HEK293 (cell line): ENCODE measurements at regions not wholly inside any gene's neighbourhood (a gene's known extent, or its start where the extent isn't known, plus 50 kb on each side); places are given as distances from the start of the nearest gene placed in this dataset.

Experiments used
- CTCF ChIA-PET: fragments of 350-600 bp; formaldehyde crosslinking; extraction: SDS; loops from one replicate; lab custom pipeline; 2021; ENCODE audit warnings: antibody characterized with exemption; lab: Yijun Ruan, JAX
- POLR2A ChIA-PET: fragments of 300-600 bp; formaldehyde crosslinking; extraction: SDS; loops from one replicate; lab custom pipeline; 2020; ENCODE audit warnings: antibody characterized with exemption, inconsistent platforms; lab: Yijun Ruan, JAX
- H3K27ac ChIP-seq: fragments of 200-500 bp; sonication (Bioruptor generic); 2 replicates; pipeline ENCODE4 v1.5.1; 2014; ENCODE audit warnings: low read depth, low read length, control low read depth, inconsistent platforms; ENCODE audit errors: extremely low read depth
- H3K36me3 ChIP-seq, 2 experiments: fragments of 200-500 bp in 1 of 2; sonication (Bioruptor generic) in 1 of 2; 1 replicate in 1 of 2; 2 replicates in 1 of 2; pipeline ENCODE4 v1.5.1; 2014 to 2017; ENCODE audit warnings: inconsistent platforms in 2 of 2, low read length in 2 of 2; ENCODE audit not compliant: control insufficient read depth in 2 of 2, insufficient read depth in 1 of 2
- H3K4me1 ChIP-seq: fragments of 200-500 bp; sonication (Bioruptor generic); 2 replicates; pipeline ENCODE4 v1.5.1; 2014; ENCODE audit warnings: mild to moderate bottlenecking, low read length, inconsistent platforms; ENCODE audit not compliant: control insufficient read depth, insufficient read depth
- H3K4me3 ChIP-seq: 2 replicates; pipeline ENCODE4 v1.5.1; 2011; ENCODE audit warnings: low read depth, mild to moderate bottlenecking, control low read depth, low read length, moderate library complexity
- H3K9me3 ChIP-seq: fragments of 200-500 bp; sonication (Bioruptor generic); 2 replicates; pipeline ENCODE4 v1.5.1; 2014; ENCODE audit warnings: low read depth, low read length, inconsistent platforms; ENCODE audit not compliant: control insufficient read depth, insufficient read depth
- GFI1B ChIP-seq: fragments of 450-650 bp; formaldehyde crosslinking; IDR thresholded peaks from 2 replicates; pipeline ENCODE4 v1.5.1; 2016; ENCODE audit warnings: missing biosample characterization, missing genetic modification characterization
- GLIS1 ChIP-seq: fragments of 450-650 bp; formaldehyde crosslinking; IDR thresholded peaks from 2 replicates; pipeline ENCODE4 v1.5.1; 2016; ENCODE audit warnings: missing biosample characterization, missing genetic modification characterization
- OSR2 ChIP-seq: fragments of 450-650 bp; formaldehyde crosslinking; IDR thresholded peaks from 2 replicates; pipeline ENCODE4 v1.5.1; 2016; ENCODE audit warnings: missing biosample characterization, missing genetic modification characterization
- SCRT2 ChIP-seq: fragments of 450-650 bp; formaldehyde crosslinking; IDR thresholded peaks from 2 replicates; pipeline ENCODE4 v1.5.1; 2016; ENCODE audit warnings: missing biosample characterization, missing genetic modification characterization
- SETDB1 ChIP-seq: IDR thresholded peaks from one replicate; pipeline ENCODE4 v1.6.1; 2017; ENCODE audit warnings: mild to moderate bottlenecking, low read length, moderate library complexity, mixed read lengths; ENCODE audit not compliant: insufficient read length
- YY1 ChIP-seq: fragments of 450-650 bp; formaldehyde crosslinking; IDR thresholded peaks from 2 replicates; pipeline ENCODE4 v1.5.1; 2018; ENCODE audit warnings: missing biosample characterization, missing genetic modification characterization
- ZBTB48 ChIP-seq: fragments of 450-650 bp; formaldehyde crosslinking; IDR thresholded peaks from 2 replicates; pipeline ENCODE4 v1.5.1; 2016; ENCODE audit warnings: missing biosample characterization, missing genetic modification characterization
- ZEB2 ChIP-seq: fragments of 450-650 bp; formaldehyde crosslinking; IDR thresholded peaks from 2 replicates; pipeline ENCODE4 v1.5.1; 2016; ENCODE audit warnings: missing biosample characterization, missing genetic modification characterization
- ZFP69B ChIP-seq: fragments of 450-650 bp; formaldehyde crosslinking; IDR thresholded peaks from 2 replicates; pipeline ENCODE4 v1.5.1; 2016; ENCODE audit warnings: missing biosample characterization, missing genetic modification characterization
- ZNF10 ChIP-seq: fragments of 450-650 bp; formaldehyde crosslinking; IDR thresholded peaks from 2 replicates; pipeline ENCODE4 v1.5.1; 2017; ENCODE audit warnings: missing biosample characterization, missing genetic modification characterization
- ZNF140 ChIP-seq: fragments of 450-650 bp; formaldehyde crosslinking; IDR thresholded peaks from 2 replicates; pipeline ENCODE4 v1.5.1; 2016; ENCODE audit warnings: missing biosample characterization, missing genetic modification characterization
- ZNF155 ChIP-seq: fragments of 450-650 bp; formaldehyde crosslinking; IDR thresholded peaks from 2 replicates; pipeline ENCODE4 v1.5.1; 2016; ENCODE audit warnings: missing biosample characterization, missing genetic modification characterization
- ZNF202 ChIP-seq: fragments of 450-650 bp; formaldehyde crosslinking; IDR thresholded peaks from 2 replicates; pipeline ENCODE4 v1.5.1; 2016; ENCODE audit warnings: missing biosample characterization, missing genetic modification characterization, borderline replicate concordance
- ZNF266 ChIP-seq: fragments of 450-650 bp; formaldehyde crosslinking; IDR thresholded peaks from 2 replicates; pipeline ENCODE4 v1.5.1; 2016; ENCODE audit warnings: missing biosample characterization, missing genetic modification characterization, low read depth
- ZNF391 ChIP-seq: fragments of 450-650 bp; formaldehyde crosslinking; IDR thresholded peaks from 2 replicates; pipeline ENCODE4 v1.5.1; 2016; ENCODE audit warnings: low read depth, missing biosample characterization, missing genetic modification characterization, borderline replicate concordance
- ZNF510 ChIP-seq: fragments of 450-650 bp; formaldehyde crosslinking; IDR thresholded peaks from 2 replicates; pipeline ENCODE4 v1.5.1; 2018; ENCODE audit warnings: mild to moderate bottlenecking, missing genetic modification characterization, missing biosample characterization; ENCODE audit not compliant: insufficient replicate concordance
- ZNF561 ChIP-seq: fragments of 450-650 bp; IDR thresholded peaks from 2 replicates; pipeline ENCODE4 v1.5.1; 2018; ENCODE audit warnings: missing biosample characterization, missing genetic modification characterization, borderline replicate concordance
- ZNF658 ChIP-seq: fragments of 450-650 bp; formaldehyde crosslinking; IDR thresholded peaks from 2 replicates; pipeline ENCODE4; 2016; ENCODE audit warnings: missing biosample characterization, missing genetic modification characterization
- ZNF707 ChIP-seq: fragments of 450-650 bp; formaldehyde crosslinking; IDR thresholded peaks from 2 replicates; pipeline ENCODE4 v1.5.1; 2016; ENCODE audit warnings: missing biosample characterization, missing genetic modification characterization
- ZSCAN16 ChIP-seq: fragments of 450-650 bp; formaldehyde crosslinking; IDR thresholded peaks from 2 replicates; pipeline ENCODE4 v1.5.1; 2016; ENCODE audit warnings: missing biosample characterization, missing genetic modification characterization
- ZSCAN23 ChIP-seq: fragments of 450-650 bp; formaldehyde crosslinking; IDR thresholded peaks from 2 replicates; pipeline ENCODE4 v1.5.1; 2016; ENCODE audit warnings: missing biosample characterization, missing genetic modification characterization
- TF ChIP-seq, protein P1 (sequence below): fragments of 450-650 bp; formaldehyde crosslinking; optimal IDR thresholded peaks from 2 replicates; pipeline ENCODE3; 2016; ENCODE audit warnings: missing biosample characterization, mild to moderate bottlenecking, missing genetic modification characterization
- TF ChIP-seq, protein P2 (sequence below): fragments of 450-650 bp; formaldehyde crosslinking; IDR thresholded peaks from 2 replicates; pipeline ENCODE4 v1.5.1; 2016; ENCODE audit warnings: missing biosample characterization, missing genetic modification characterization, low read depth
- TF ChIP-seq, protein P3 (sequence below): fragments of 450-650 bp; formaldehyde crosslinking; IDR thresholded peaks from 2 replicates; pipeline ENCODE4 v1.5.1; 2016; ENCODE audit warnings: missing biosample characterization, missing genetic modification characterization
- TF ChIP-seq, protein P4 (sequence below): fragments of 450-650 bp; formaldehyde crosslinking; IDR thresholded peaks from 2 replicates; pipeline ENCODE4 v1.5.1; 2016; ENCODE audit warnings: missing biosample characterization, missing genetic modification characterization

DNA sequence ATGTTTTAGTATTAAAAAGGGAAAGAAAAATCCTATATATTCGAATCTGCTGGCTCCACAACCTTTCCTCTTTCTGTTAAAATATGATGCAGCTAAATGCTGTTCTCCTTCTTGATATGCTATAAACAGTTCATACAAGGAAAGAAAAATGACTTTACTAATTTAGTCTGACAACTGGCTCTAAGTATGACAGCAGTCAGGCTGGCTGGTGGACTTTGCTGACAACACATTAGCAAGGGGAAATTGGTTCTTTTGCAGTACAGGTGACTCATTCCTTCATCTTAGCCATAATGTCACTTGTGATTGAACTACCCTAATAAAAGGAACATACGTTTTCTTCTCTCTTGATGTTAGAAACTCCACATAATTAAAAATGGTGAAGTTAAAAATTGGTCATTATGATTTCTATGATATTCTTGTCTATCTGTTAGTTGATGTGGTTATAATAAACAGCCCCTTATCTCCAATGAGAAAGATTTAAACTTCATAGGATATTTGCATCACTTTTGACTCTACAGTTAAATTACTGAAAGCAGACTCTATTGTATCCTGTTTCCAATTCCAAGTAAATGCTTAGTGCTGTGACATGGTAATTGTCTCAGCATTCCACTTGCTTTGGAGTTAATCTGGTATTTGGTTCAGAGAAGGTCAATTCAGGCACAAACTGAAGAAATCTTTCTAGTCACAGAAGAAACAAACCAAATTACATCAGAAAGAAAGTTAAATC is 315.3 kb upstream of the GULP1 start:
- H3K36me3 ChIP-seq: no peaks in the 10 kb centered on the region
- no peak overlapping the region for H3K27ac ChIP-seq
- ChIA-PET CTCF (interaction anchor here (0.7 to 1.0 kb wide), 2 partner anchors 26 to 476 kb away, joined by 3 to 4 read pairs; no protein-coding TSS in a partner anchor), POLR2A (no interaction called here)
- H3K9me3 ChIP-seq: no peaks in the 10 kb centered on the region
- peaks cover 2% of the 10 kb centered on the region; the same call in 1 of the 2 replicates for H3K4me1 ChIP-seq
- H3K4me3 ChIP-seq: no peak overlapping the region
- no peak for TF ChIP-seq GLIS1

DNA sequence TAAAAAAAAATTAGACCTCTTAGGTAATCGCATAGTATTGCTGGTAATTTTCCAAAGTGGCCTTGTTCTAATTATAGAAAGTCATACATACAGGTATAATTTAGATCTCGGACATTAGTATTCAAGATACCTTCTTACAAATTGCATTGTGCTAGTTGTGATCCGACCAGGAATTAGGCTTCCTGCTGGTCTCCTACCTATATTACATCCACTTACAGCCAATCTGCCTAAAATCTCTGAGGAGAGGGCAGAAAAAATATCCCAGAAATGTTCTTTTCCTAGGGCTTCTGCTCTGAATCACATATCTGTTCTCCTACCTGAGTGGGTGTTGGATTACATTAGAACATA is 314.7 kb upstream of the GULP1 start:
- H3K4me1 ChIP-seq: peaks cover 2% of the 10 kb centered on the region; the same call in 1 of the 2 replicates
- TF ChIP-seq YY1 (no peak), ZNF707 (tag by site-specific recombination) (no peak), ZNF658 (tag by site-specific recombination) (no peak), ZNF391 (tag by site-specific recombination) (no peak), ZSCAN23 (tag by site-specific recombination) (no peak), ZNF10 (tag by site-specific recombination) (no peak), SCRT2 (no peak), SETDB1 (no peak)
- TF ChIP-seq, protein P1, sequence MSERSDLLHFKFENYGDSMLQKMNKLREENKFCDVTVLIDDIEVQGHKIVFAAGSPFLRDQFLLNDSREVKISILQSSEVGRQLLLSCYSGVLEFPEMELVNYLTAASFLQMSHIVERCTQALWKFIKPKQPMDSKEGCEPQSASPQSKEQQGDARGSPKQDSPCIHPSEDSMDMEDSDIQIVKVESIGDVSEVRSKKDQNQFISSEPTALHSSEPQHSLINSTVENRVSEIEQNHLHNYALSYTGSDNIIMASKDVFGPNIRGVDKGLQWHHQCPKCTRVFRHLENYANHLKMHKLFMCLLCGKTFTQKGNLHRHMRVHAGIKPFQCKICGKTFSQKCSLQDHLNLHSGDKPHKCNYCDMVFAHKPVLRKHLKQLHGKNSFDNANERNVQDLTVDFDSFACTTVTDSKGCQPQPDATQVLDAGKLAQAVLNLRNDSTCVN (tag by site-specific recombination): no peak
- TF ChIP-seq, all 188 proteins: peak for 0
- no peaks in the 10 kb centered on the region for H3K9me3 ChIP-seq
- no peak overlapping the region for H3K27ac ChIP-seq
- ChIA-PET POLR2A (no interaction called here), CTCF (no interaction called here)
- H3K4me3 ChIP-seq: no peak overlapping the region
- H3K36me3 ChIP-seq: no peaks in the 10 kb centered on the region

DNA sequence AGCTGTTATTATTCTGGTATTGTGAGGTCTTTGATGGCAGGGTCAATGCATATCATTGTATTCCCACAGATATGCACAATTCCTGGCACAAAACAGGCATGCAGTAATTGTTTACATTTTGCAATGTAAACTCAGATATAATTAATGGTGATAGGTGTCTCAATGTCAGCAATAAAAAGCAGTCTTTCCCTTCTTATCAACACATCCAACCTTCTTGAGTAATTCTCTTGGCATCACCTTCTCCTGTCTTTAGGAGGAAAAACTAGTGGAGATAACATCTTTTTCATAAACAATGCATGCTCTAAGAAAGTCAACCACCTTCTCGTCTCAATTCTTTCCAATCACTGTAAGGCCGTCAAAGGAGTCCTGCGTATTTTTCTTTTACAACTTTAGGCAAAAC is 313.3 kb upstream of the GULP1 start:
- no peak overlapping the region for H3K4me3 ChIP-seq
- peaks cover 2% of the 10 kb centered on the region; the same call in 1 of the 2 replicates for H3K4me1 ChIP-seq
- no peaks in the 10 kb centered on the region for H3K36me3 ChIP-seq
- CTCF ChIA-PET: no interaction called here
- no peaks in the 10 kb centered on the region for H3K9me3 ChIP-seq
- no peak overlapping the region for H3K27ac ChIP-seq
- POLR2A ChIA-PET: no interaction called here
- TF ChIP-seq ZNF155 (no peak), ZNF140 (tag by site-specific recombination) (no peak), ZEB2 (no peak), ZNF202 (tag by site-specific recombination) (no peak), ZNF510 (tag by site-specific recombination) (no peak), ZBTB48 (no peak), GFI1B (tag by site-specific recombination) (no peak), ZNF561 (tag by site-specific recombination) (no peak), ZNF266 (tag by site-specific recombination) (no peak), OSR2 (tag by site-specific recombination) (no peak), ZSCAN16 (tag by site-specific recombination) (no peak), ZFP69B (tag by site-specific recombination) (no peak)
- TF ChIP-seq, protein P2, sequence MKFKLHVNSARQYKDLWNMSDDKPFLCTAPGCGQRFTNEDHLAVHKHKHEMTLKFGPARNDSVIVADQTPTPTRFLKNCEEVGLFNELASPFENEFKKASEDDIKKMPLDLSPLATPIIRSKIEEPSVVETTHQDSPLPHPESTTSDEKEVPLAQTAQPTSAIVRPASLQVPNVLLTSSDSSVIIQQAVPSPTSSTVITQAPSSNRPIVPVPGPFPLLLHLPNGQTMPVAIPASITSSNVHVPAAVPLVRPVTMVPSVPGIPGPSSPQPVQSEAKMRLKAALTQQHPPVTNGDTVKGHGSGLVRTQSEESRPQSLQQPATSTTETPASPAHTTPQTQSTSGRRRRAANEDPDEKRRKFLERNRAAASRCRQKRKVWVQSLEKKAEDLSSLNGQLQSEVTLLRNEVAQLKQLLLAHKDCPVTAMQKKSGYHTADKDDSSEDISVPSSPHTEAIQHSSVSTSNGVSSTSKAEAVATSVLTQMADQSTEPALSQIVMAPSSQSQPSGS (tag by site-specific recombination): no peak
- TF ChIP-seq, protein P3, sequence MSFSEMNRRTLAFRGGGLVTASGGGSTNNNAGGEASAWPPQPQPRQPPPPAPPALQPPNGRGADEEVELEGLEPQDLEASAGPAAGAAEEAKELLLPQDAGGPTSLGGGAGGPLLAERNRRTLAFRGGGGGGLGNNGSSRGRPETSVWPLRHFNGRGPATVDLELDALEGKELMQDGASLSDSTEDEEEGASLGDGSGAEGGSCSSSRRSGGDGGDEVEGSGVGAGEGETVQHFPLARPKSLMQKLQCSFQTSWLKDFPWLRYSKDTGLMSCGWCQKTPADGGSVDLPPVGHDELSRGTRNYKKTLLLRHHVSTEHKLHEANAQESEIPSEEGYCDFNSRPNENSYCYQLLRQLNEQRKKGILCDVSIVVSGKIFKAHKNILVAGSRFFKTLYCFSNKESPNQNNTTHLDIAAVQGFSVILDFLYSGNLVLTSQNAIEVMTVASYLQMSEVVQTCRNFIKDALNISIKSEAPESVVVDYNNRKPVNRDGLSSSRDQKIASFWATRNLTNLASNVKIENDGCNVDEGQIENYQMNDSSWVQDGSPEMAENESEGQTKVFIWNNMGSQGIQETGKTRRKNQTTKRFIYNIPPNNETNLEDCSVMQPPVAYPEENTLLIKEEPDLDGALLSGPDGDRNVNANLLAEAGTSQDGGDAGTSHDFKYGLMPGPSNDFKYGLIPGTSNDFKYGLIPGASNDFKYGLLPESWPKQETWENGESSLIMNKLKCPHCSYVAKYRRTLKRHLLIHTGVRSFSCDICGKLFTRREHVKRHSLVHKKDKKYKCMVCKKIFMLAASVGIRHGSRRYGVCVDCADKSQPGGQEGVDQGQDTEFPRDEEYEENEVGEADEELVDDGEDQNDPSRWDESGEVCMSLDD (tag by site-specific recombination): no peak
- TF ChIP-seq, protein P4, sequence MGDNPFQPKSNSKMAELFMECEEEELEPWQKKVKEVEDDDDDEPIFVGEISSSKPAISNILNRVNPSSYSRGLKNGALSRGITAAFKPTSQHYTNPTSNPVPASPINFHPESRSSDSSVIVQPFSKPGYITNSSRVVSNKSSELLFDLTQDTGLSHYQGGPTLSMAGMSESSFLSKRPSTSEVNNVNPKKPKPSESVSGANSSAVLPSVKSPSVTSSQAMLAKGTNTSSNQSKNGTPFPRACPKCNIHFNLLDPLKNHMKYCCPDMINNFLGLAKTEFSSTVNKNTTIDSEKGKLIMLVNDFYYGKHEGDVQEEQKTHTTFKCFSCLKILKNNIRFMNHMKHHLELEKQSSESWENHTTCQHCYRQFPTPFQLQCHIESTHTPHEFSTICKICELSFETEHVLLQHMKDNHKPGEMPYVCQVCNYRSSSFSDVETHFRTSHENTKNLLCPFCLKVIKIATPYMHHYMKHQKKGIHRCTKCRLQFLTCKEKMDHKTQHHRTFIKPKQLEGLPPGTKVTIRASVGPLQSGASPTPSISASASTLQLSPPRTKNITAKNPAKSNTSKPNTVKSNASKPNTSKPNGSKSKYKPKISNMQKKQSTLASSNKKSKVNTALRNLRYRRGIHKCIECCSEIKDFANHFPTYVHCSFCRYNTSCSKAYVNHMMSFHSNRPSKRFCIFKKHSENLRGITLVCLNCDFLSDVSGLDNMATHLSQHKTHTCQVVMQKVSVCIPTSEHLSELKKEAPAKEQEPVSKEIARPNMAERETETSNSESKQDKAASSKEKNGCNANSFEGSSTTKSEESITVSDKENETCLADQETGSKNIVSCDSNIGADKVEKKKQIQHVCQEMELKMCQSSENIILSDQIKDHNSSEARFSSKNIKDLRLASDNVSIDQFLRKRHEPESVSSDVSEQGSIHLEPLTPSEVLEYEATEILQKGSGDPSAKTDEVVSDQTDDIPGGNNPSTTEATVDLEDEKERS (tag by site-specific recombination): no peak
